Right lobe of liver (tissue), 4 donors: ENCODE measurements at regions not wholly inside any gene's neighbourhood (a gene's known extent, or its start where the extent isn't known, plus 50 kb on each side); places are given as distances from the start of the nearest gene placed in this dataset.

Experiments
- CTCF ChIP-seq, 4 donors: fragments of 200-600 bp in 3 of 4; fragments of 450-650 bp in 1 of 4; IDR thresholded peaks; one replicate each; pipeline versions ENCODE4 v1.5.1 to v1.8.0; 2016 to 2022; ENCODE audit warnings: antibody characterized with exemption in 4 of 4, mild to moderate bottlenecking in 2 of 4
- POLR2A ChIP-seq: fragments of 450-650 bp; IDR thresholded peaks from one replicate; pipeline ENCODE4 v1.6.1; 2017; ENCODE audit warnings: antibody characterized with exemption, mild to moderate bottlenecking
- donor health status: DM: no; HTN: no; CAD: no.
- donor health status: DM: no; HTN: no; CAD: no.
- donor health status: DM: no; HTN: yes; CAD: no.

GRCh38 chr20:22523128-22523498, 61.3 kb downstream of the FOXA2 start:
- no peak for TF ChIP-seq CTCF (IDR thresholded peaks at IDR 0.05)
- no peak for TF ChIP-seq POLR2A
